Mucosa of descending colon (tissue), 3 donors: ENCODE measurements at regions not wholly inside any gene's neighbourhood (a gene's known extent, or its start where the extent isn't known, plus 50 kb on each side); places are given as distances from the start of the nearest gene placed in this dataset.

ENCODE experiments used
- ATAC-seq: fragments of 200-7000 bp; cut with Tn5 transposase; one replicate; pipeline ENCODE4 v1.9.1; 2020; ENCODE audit warnings: mild to moderate bottlenecking, moderate library complexity
- DNase-seq, 3 donors: peaks; one replicate each; pipeline ENCODE4 v3.0.0-alpha.2; 2020
- H3K36me3 ChIP-seq: fragments of 200-600 bp; one replicate; pipeline ENCODE4 v1.8.0; 2021; ENCODE audit warnings: low read depth, mild to moderate bottlenecking
- H3K4me1 ChIP-seq: fragments of 200-600 bp; one replicate; pipeline ENCODE4 v1.8.0; 2021; ENCODE audit warnings: low read depth, mild to moderate bottlenecking
- H3K4me3 ChIP-seq: fragments of 200-600 bp; one replicate; pipeline ENCODE4 v1.8.0; 2021; ENCODE audit warnings: mild to moderate bottlenecking
- H3K9me3 ChIP-seq: fragments of 200-600 bp; one replicate; pipeline ENCODE4 v1.8.0; 2021; ENCODE audit warnings: mild to moderate bottlenecking
- CTCF ChIP-seq: fragments of 200-600 bp; IDR thresholded peaks from one replicate; pipeline ENCODE4 v1.8.0; 2022; ENCODE audit warnings: antibody characterized with exemption, mild to moderate bottlenecking
- intact Hi-C, 2 donors: fragments of 100-400 bp; cut with DNase I in 1 of 2; cut with micrococcal nuclease in 1 of 2; formaldehyde crosslinking; loops; one replicate each; pipeline versions ENCODE4 v1.11.0 to v1.11.1; 2022; cut with DNase I, micrococcal nuclease
- donor health status: DM: no; HTN: no; CAD: no; lungs with moderate emphysema.
- donor health status: DM: no; HTN: no; CAD: no.
- donor health status: DM: no; HTN: yes; CAD: no.

- intact Hi-C loops = no loop called here
- no peak for ATAC-seq
- Histone ChIP-seq H3K4me1 (no peaks in the 10 kb centered on the region), H3K9me3 (no peaks in the 10 kb centered on the region), H3K36me3 (no peaks in the 10 kb centered on the region), H3K4me3 (no peak overlapping the region)
- no peak for TF ChIP-seq CTCF
- no peak for DNase-seq
These were observed 64.0 kb downstream of the OLIG1 start for GRCh38 chr21:33133892-33134291.

- Histone ChIP-seq H3K4me1 (no peaks in the 10 kb centered on the region), H3K9me3 (no peaks in the 10 kb centered on the region), H3K36me3 (no peaks in the 10 kb centered on the region), H3K4me3 (no peak overlapping the region)
- ATAC-seq (no peak), DNase-seq (no peak)
- intact Hi-C loops = no loop called here
- no peak for TF ChIP-seq CTCF
These were observed 66.0 kb downstream of the OLIG1 start for GRCh38 chr21:33135925-33136324.

GRCh38 chr21:33136847-33137502 is 67.0 kb downstream of the OLIG1 start:
- ATAC-seq (no peak), DNase-seq (no peak)
- H3K4me3 ChIP-seq = no peak overlapping the region
- TF ChIP-seq CTCF = no peak
- no peaks in the 10 kb centered on the region for H3K36me3 ChIP-seq
- H3K4me1 ChIP-seq = no peaks in the 10 kb centered on the region
- H3K9me3 ChIP-seq = no peaks in the 10 kb centered on the region
- intact Hi-C loops = no loop called here

GRCh38 chr21:33139084-33139483 is 69.1 kb downstream of the OLIG1 start:
- Histone ChIP-seq H3K36me3 (no peaks in the 10 kb centered on the region), H3K4me1 (no peaks in the 10 kb centered on the region), H3K9me3 (no peaks in the 10 kb centered on the region), H3K4me3 (no peak overlapping the region)
- ATAC-seq (no peak), DNase-seq (no peak)
- intact Hi-C loops = no loop called here
- TF ChIP-seq CTCF = no peak

- intact Hi-C loops = no loop called here
- no peak for DNase-seq
- Histone ChIP-seq H3K4me1 (no peaks in the 10 kb centered on the region), H3K9me3 (no peaks in the 10 kb centered on the region), H3K4me3 (no peak overlapping the region), H3K36me3 (no peaks in the 10 kb centered on the region)
- ATAC-seq = no peak
- TF ChIP-seq CTCF = no peak
These were observed 70.3 kb downstream of the OLIG1 start for GRCh38 chr21:33140288-33140687.

- intact Hi-C loops = no loop called here
- Histone ChIP-seq H3K9me3 (no peaks in the 10 kb centered on the region), H3K4me3 (no peak overlapping the region), H3K4me1 (no peaks in the 10 kb centered on the region), H3K36me3 (no peaks in the 10 kb centered on the region)
- TF ChIP-seq CTCF = no peak
- no peak for ATAC-seq
- no peak for DNase-seq
These were observed 76.5 kb downstream of the OLIG1 start for GRCh38 chr21:33146467-33146866.
